IgD-negative memory B cell (primary cell): ENCODE measurements at regions not wholly inside any gene's neighbourhood (a gene's known extent, or its start where the extent isn't known, plus 50 kb on each side); places are given as distances from the start of the nearest gene placed in this dataset.

Source experiments
- H3K27ac Mint-ChIP-seq, 3 donors: one replicate each; pipeline ENCODE4 v1.8.0; 2020 to 2022; ENCODE audit warnings: mild to moderate bottlenecking in 3 of 3, mixed read lengths in 3 of 3, moderate library complexity in 1 of 3
- H3K27me3 Mint-ChIP-seq: one replicate; pipeline ENCODE4 v1.8.0; 2021; ENCODE audit warnings: mixed read lengths
- H3K36me3 Mint-ChIP-seq: one replicate; pipeline ENCODE4 v1.8.0; 2020; ENCODE audit warnings: mild to moderate bottlenecking, mixed read lengths
- H3K4me1 Mint-ChIP-seq, 3 donors: one replicate each; pipeline ENCODE4 v1.8.0; 2020 to 2022; ENCODE audit warnings: mixed read lengths in 3 of 3, mild to moderate bottlenecking in 1 of 3
- H3K4me3 Mint-ChIP-seq, 4 donors: one replicate each; pipeline ENCODE4 v1.8.0; 2020 to 2022; ENCODE audit warnings: mild to moderate bottlenecking in 4 of 4, mixed read lengths in 4 of 4, moderate library complexity in 3 of 4
- H3K9me3 Mint-ChIP-seq, 3 donors: one replicate each; pipeline ENCODE4 v1.8.0; 2020 to 2021; ENCODE audit warnings: mixed read lengths in 3 of 3, mild to moderate bottlenecking in 1 of 3

- no peaks in the 10 kb centered on the region for H3K36me3 Mint-ChIP-seq
- H3K4me1 Mint-ChIP-seq = peaks cover 0 to 3% (median 0%) of the 10 kb centered on the region in 3 donors
- peaks cover 16% of the 10 kb centered on the region for H3K27me3 Mint-ChIP-seq
- H3K9me3 Mint-ChIP-seq = peaks cover 2 to 8% (median 6%) of the 10 kb centered on the region in 3 donors
- H3K4me3 Mint-ChIP-seq = no peak overlapping the region
- H3K27ac Mint-ChIP-seq = no peak overlapping the region
These were observed 281.0 kb upstream of the POU3F1 start for GRCh38 chr1:38327559-38327973.

GRCh38 chr1:38326856-38327255 lies 280.3 kb upstream of the POU3F1 start:
- H3K9me3 Mint-ChIP-seq = peaks cover 2 to 8% (median 6%) of the 10 kb centered on the region in 3 donors
- H3K4me3 Mint-ChIP-seq = no peak overlapping the region
- no peaks in the 10 kb centered on the region for H3K36me3 Mint-ChIP-seq
- peaks cover 0 to 3% (median 0%) of the 10 kb centered on the region in 3 donors for H3K4me1 Mint-ChIP-seq
- peaks cover 18% of the 10 kb centered on the region for H3K27me3 Mint-ChIP-seq
- H3K27ac Mint-ChIP-seq = no peak overlapping the region

GRCh38 chr1:38326135-38326534 lies 279.5 kb upstream of the POU3F1 start:
- Mint-ChIP-seq H3K4me3 (no peak overlapping the region), H3K27me3 (peaks cover 18% of the 10 kb centered on the region), H3K4me1 (peaks cover 0 to 3% (median 0%) of the 10 kb centered on the region in 3 donors), H3K9me3 (peaks cover 2 to 8% (median 6%) of the 10 kb centered on the region in 3 donors), H3K27ac (no peak overlapping the region), H3K36me3 (no peaks in the 10 kb centered on the region)

GRCh38 chr1:38312753-38313152 lies 266.2 kb upstream of the POU3F1 start:
- Mint-ChIP-seq H3K4me1 (peaks cover 0 to 5% (median 0%) of the 10 kb centered on the region in 3 donors), H3K9me3 (peaks cover 0 to 5% (median 1%) of the 10 kb centered on the region in 3 donors), H3K4me3 (no peak overlapping the region), H3K36me3 (no peaks in the 10 kb centered on the region), H3K27me3 (peaks cover 4% of the 10 kb centered on the region), H3K27ac (peak overlapping the region in 1 of 3 donors; percentile 13)

GRCh38 chr1:38310079-38310478 lies 263.5 kb upstream of the POU3F1 start:
- Mint-ChIP-seq H3K27me3 (peaks cover 4% of the 10 kb centered on the region), H3K4me3 (no peak overlapping the region), H3K9me3 (peaks cover 0 to 5% (median 1%) of the 10 kb centered on the region in 3 donors), H3K36me3 (no peaks in the 10 kb centered on the region), H3K4me1 (peaks cover 0 to 5% (median 0%) of the 10 kb centered on the region in 3 donors), H3K27ac (no peak overlapping the region)

GRCh38 chr1:38308780-38309179 lies 262.2 kb upstream of the POU3F1 start:
- H3K4me3 Mint-ChIP-seq = no peak overlapping the region
- peaks cover 0 to 5% (median 0%) of the 10 kb centered on the region in 3 donors for H3K4me1 Mint-ChIP-seq
- H3K9me3 Mint-ChIP-seq = peaks cover 0 to 5% (median 1%) of the 10 kb centered on the region in 3 donors
- no peaks in the 10 kb centered on the region for H3K36me3 Mint-ChIP-seq
- peaks cover 4% of the 10 kb centered on the region for H3K27me3 Mint-ChIP-seq
- no peak overlapping the region for H3K27ac Mint-ChIP-seq

- no peak overlapping the region for H3K4me3 Mint-ChIP-seq
- no peak overlapping the region for H3K27ac Mint-ChIP-seq
- no peaks in the 10 kb centered on the region for H3K9me3 Mint-ChIP-seq
- peaks cover 2% of the 10 kb centered on the region for H3K27me3 Mint-ChIP-seq
- no peaks in the 10 kb centered on the region for H3K36me3 Mint-ChIP-seq
- H3K4me1 Mint-ChIP-seq = no peaks in the 10 kb centered on the region
These were observed 259.1 kb upstream of the POU3F1 start for GRCh38 chr1:38305666-38306065.

- H3K27me3 Mint-ChIP-seq = peaks cover 2% of the 10 kb centered on the region
- no peak overlapping the region for H3K4me3 Mint-ChIP-seq
- no peaks in the 10 kb centered on the region for H3K9me3 Mint-ChIP-seq
- H3K4me1 Mint-ChIP-seq = no peaks in the 10 kb centered on the region
- H3K36me3 Mint-ChIP-seq = no peaks in the 10 kb centered on the region
- H3K27ac Mint-ChIP-seq = no peak overlapping the region
These were observed 257.2 kb upstream of the POU3F1 start for GRCh38 chr1:38303843-38304242.

GRCh38 chr1:38301040-38301439 lies 254.4 kb upstream of the POU3F1 start:
- Mint-ChIP-seq H3K9me3 (no peaks in the 10 kb centered on the region), H3K4me1 (no peaks in the 10 kb centered on the region), H3K4me3 (no peak overlapping the region), H3K27ac (no peak overlapping the region), H3K36me3 (peaks cover 3% of the 10 kb centered on the region), H3K27me3 (no peaks in the 10 kb centered on the region)

- Mint-ChIP-seq H3K9me3 (no peaks in the 10 kb centered on the region), H3K27me3 (no peaks in the 10 kb centered on the region)
These were observed 254.0 kb upstream of the POU3F1 start for GRCh38 chr1:38300616-38301015.

GRCh38 chr1:38297842-38298241 lies 251.2 kb upstream of the POU3F1 start:
- H3K4me3 Mint-ChIP-seq = no peak overlapping the region
- H3K9me3 Mint-ChIP-seq = peaks cover 0 to 7% (median 3%) of the 10 kb centered on the region in 3 donors
- peaks cover 5% of the 10 kb centered on the region for H3K36me3 Mint-ChIP-seq
- no peak overlapping the region for H3K27ac Mint-ChIP-seq
- peaks cover 0 to under 1% (median 0%) of the 10 kb centered on the region in 3 donors for H3K4me1 Mint-ChIP-seq
- H3K27me3 Mint-ChIP-seq = peaks cover 3% of the 10 kb centered on the region

More at GRCh38 chr1:38300616-38301015, 254.0 kb upstream of the POU3F1 start:
- no peak overlapping the region for H3K27ac Mint-ChIP-seq
- H3K4me1 Mint-ChIP-seq = no peaks in the 10 kb centered on the region
- no peak overlapping the region for H3K4me3 Mint-ChIP-seq
- peaks cover 3% of the 10 kb centered on the region for H3K36me3 Mint-ChIP-seq

GRCh38 chr1:38297246-38297645 lies 250.7 kb upstream of the POU3F1 start:
- H3K27me3 Mint-ChIP-seq = peaks cover 7% of the 10 kb centered on the region
- peaks cover 0 to 7% (median 3%) of the 10 kb centered on the region in 3 donors for H3K9me3 Mint-ChIP-seq
- peaks cover 5% of the 10 kb centered on the region for H3K36me3 Mint-ChIP-seq
- H3K4me3 Mint-ChIP-seq = no peak overlapping the region
- no peak overlapping the region for H3K27ac Mint-ChIP-seq
- peaks cover 0 to 4% (median 2%) of the 10 kb centered on the region in 3 donors for H3K4me1 Mint-ChIP-seq

GRCh38 chr1:38296047-38296446 lies 249.5 kb upstream of the POU3F1 start:
- peaks cover 5% of the 10 kb centered on the region for H3K36me3 Mint-ChIP-seq
- H3K27me3 Mint-ChIP-seq = peaks cover 7% of the 10 kb centered on the region

GRCh38 chr1:38293567-38293966 lies 247.0 kb upstream of the POU3F1 start:
- peaks cover 0 to 7% (median 3%) of the 10 kb centered on the region in 3 donors for H3K9me3 Mint-ChIP-seq
- H3K4me3 Mint-ChIP-seq = no peak overlapping the region
- peaks cover 5% of the 10 kb centered on the region for H3K36me3 Mint-ChIP-seq
- no peak overlapping the region for H3K27ac Mint-ChIP-seq
- peaks cover 0 to 7% (median 4%) of the 10 kb centered on the region in 3 donors for H3K4me1 Mint-ChIP-seq
- peaks cover 7% of the 10 kb centered on the region for H3K27me3 Mint-ChIP-seq

More at GRCh38 chr1:38296047-38296446, 249.5 kb upstream of the POU3F1 start:
- Mint-ChIP-seq H3K27ac (no peak overlapping the region), H3K4me3 (no peak overlapping the region), H3K9me3 (peaks cover 0 to 7% (median 3%) of the 10 kb centered on the region in 3 donors), H3K4me1 (peaks cover 0 to 7% (median 4%) of the 10 kb centered on the region in 3 donors)

- peaks cover 7% of the 10 kb centered on the region for H3K27me3 Mint-ChIP-seq
- H3K9me3 Mint-ChIP-seq = peaks cover 0 to 7% (median 3%) of the 10 kb centered on the region in 3 donors
These were observed 246.4 kb upstream of the POU3F1 start for GRCh38 chr1:38292969-38293368.

GRCh38 chr1:38291906-38292521 lies 245.4 kb upstream of the POU3F1 start:
- Mint-ChIP-seq H3K36me3 (peaks cover 5% of the 10 kb centered on the region), H3K27me3 (peaks cover 7% of the 10 kb centered on the region), H3K27ac (no peak overlapping the region), H3K4me1 (peaks cover 0 to 7% (median 4%) of the 10 kb centered on the region in 3 donors), H3K4me3 (peak overlapping the region in 2 of 4 donors; percentile 43 to 70), H3K9me3 (peaks cover 0 to 7% (median 3%) of the 10 kb centered on the region in 3 donors)

More at GRCh38 chr1:38292969-38293368, 246.4 kb upstream of the POU3F1 start:
- Mint-ChIP-seq H3K27ac (no peak overlapping the region), H3K4me3 (peak overlapping the region in 2 of 4 donors; percentile 58 to 72), H3K4me1 (peaks cover 0 to 7% (median 4%) of the 10 kb centered on the region in 3 donors), H3K36me3 (peaks cover 5% of the 10 kb centered on the region)
